CD4-positive, alpha-beta T cell (primary cell): ENCODE measurements at regions not wholly inside any gene's neighbourhood (a gene's known extent, or its start where the extent isn't known, plus 50 kb on each side); places are given as distances from the start of the nearest gene placed in this dataset.

Source experiments
- ATAC-seq: fragments of 200-7000 bp; cut with Tn5 transposase; one replicate; pipeline ENCODE4 v1.10.0; 2022; ENCODE audit warnings: mild to moderate bottlenecking; ENCODE audit not compliant: poor library complexity
- CTCF ChIA-PET: fragments of 350-600 bp; sonication (Branson Sonifier 250); formaldehyde crosslinking; loops from one replicate; lab custom pipeline; 2021; ENCODE audit warnings: antibody characterized with exemption, inconsistent platforms; lab: Charles Lee
- POLR2A ChIA-PET: fragments of 350-600 bp; sonication (Branson Sonifier 250); formaldehyde crosslinking; loops from one replicate; lab custom pipeline; 2021; ENCODE audit warnings: antibody characterized with exemption, inconsistent platforms; lab: Charles Lee
- DNase-seq, 14 experiments: peaks; one replicate each; pipeline ENCODE4 v3.0.0-alpha.2; 2013 to 2020; ENCODE audit warnings: mixed read lengths in 2 of 14
- H3K27ac ChIP-seq, 2 donors: one replicate each; pipeline versions ENCODE4 v1.5.1 to v1.7.0; 2013; ENCODE audit warnings: low read length in 2 of 2, low read depth in 1 of 2, mild to moderate bottlenecking in 1 of 2
- H3K27me3 ChIP-seq, 2 experiments: 1 replicate in 1 of 2; 2 replicates in 1 of 2; pipeline versions ENCODE4 v1.6.1 to v1.7.0; 2013; ENCODE audit warnings: low read length in 2 of 2, control low read depth in 1 of 2, mild to moderate bottlenecking in 1 of 2, moderate library complexity in 1 of 2; ENCODE audit not compliant: insufficient read depth in 2 of 2, control insufficient read depth in 1 of 2
- H3K36me3 ChIP-seq: one replicate; pipeline ENCODE4 v1.6.1; 2013; ENCODE audit warnings: low read length, control low read depth; ENCODE audit not compliant: insufficient read depth
- H3K4me1 ChIP-seq: one replicate; pipeline ENCODE4 v1.6.1; 2013; ENCODE audit warnings: low read length, control low read depth; ENCODE audit not compliant: insufficient read depth
- H3K4me3 ChIP-seq: one replicate; pipeline ENCODE4 v1.5.1; 2013; ENCODE audit warnings: mild to moderate bottlenecking, low read length, moderate library complexity
- H3K9me3 ChIP-seq, 2 experiments: 1 replicate in 1 of 2; 2 replicates in 1 of 2; pipeline versions ENCODE4 v1.6.1 to v1.7.0; 2013; ENCODE audit warnings: low read length in 2 of 2, mild to moderate bottlenecking in 2 of 2, control low read depth in 1 of 2, moderate library complexity in 1 of 2; ENCODE audit not compliant: control insufficient read depth in 1 of 2, insufficient read depth in 1 of 2
- H3K27ac Mint-ChIP-seq: one replicate; pipeline ENCODE4 v1.8.0; 2020; ENCODE audit warnings: mixed read lengths
- H3K27me3 Mint-ChIP-seq: one replicate; pipeline ENCODE4 v1.8.0; 2021; ENCODE audit warnings: mixed read lengths
- H3K36me3 Mint-ChIP-seq: one replicate; pipeline ENCODE4 v1.8.0; 2021; ENCODE audit warnings: low read depth, mixed read lengths
- H3K4me1 Mint-ChIP-seq: one replicate; pipeline ENCODE4 v1.8.0; 2021; ENCODE audit warnings: low read depth, mixed read lengths
- H3K4me3 Mint-ChIP-seq: one replicate; pipeline ENCODE4 v1.8.0; 2020; ENCODE audit warnings: mild to moderate bottlenecking, mixed read lengths
- H3K9me3 Mint-ChIP-seq: one replicate; pipeline ENCODE4 v1.8.0; 2020; ENCODE audit warnings: mixed read lengths
- CTCF ChIP-seq: fragments of 200-600 bp; IDR thresholded peaks from one replicate; pipeline ENCODE4 v1.8.0; 2022; ENCODE audit warnings: antibody characterized with exemption, mild to moderate bottlenecking
- intact Hi-C, 2 experiments: fragments of 100-400 bp; cut with DNase I in 1 of 2; cut with micrococcal nuclease in 1 of 2; formaldehyde crosslinking; loops; one replicate each; pipeline versions ENCODE4 v1.15.1 to v1.9.0; 2023 to 2025; cut with DNase I, micrococcal nuclease

- Histone ChIP-seq H3K27me3 (no peaks in the 10 kb centered on the region), H3K36me3 (no peaks in the 10 kb centered on the region), H3K4me1 (no peaks in the 10 kb centered on the region), H3K9me3 (peaks cover 0 to 5% of the 10 kb centered on the region in 2 experiments), H3K4me3 (no peak overlapping the region), H3K27ac (no peak overlapping the region)
- no peak for TF ChIP-seq CTCF
- intact Hi-C loops, result no loop called here
- no peaks in the 10 kb centered on the region for H3K4me1 Mint-ChIP-seq
- no peak overlapping the region for H3K4me3 Mint-ChIP-seq
- no peaks in the 10 kb centered on the region for H3K27me3 Mint-ChIP-seq
- peaks cover 12% of the 10 kb centered on the region for H3K9me3 Mint-ChIP-seq
- ATAC-seq (no peak), DNase-seq (no peak)
- POLR2A ChIA-PET, result no interaction called here
- no peak overlapping the region for H3K27ac Mint-ChIP-seq
- CTCF ChIA-PET, result no interaction called here
- no peaks in the 10 kb centered on the region for H3K36me3 Mint-ChIP-seq
Measured at GRCh38 chr9:106684940-106685695, 177.8 kb upstream of the ZNF462 start.

- intact Hi-C loops, result no loop called here
- no peak overlapping the region for H3K27ac ChIP-seq
- CTCF ChIA-PET, result no interaction called here
Measured at GRCh38 chr9:106689089-106689488, 173.9 kb upstream of the ZNF462 start.

GRCh38 chr9:106691627-106692026, 171.3 kb upstream of the ZNF462 start:
- no peak for ATAC-seq
- intact Hi-C loops, result no loop called here
- H3K36me3 Mint-ChIP-seq, result no peaks in the 10 kb centered on the region

More at GRCh38 chr9:106689089-106689488, 173.9 kb upstream of the ZNF462 start:
- Mint-ChIP-seq H3K27ac (no peak overlapping the region), H3K4me3 (no peak overlapping the region), H3K36me3 (no peaks in the 10 kb centered on the region), H3K4me1 (no peaks in the 10 kb centered on the region), H3K27me3 (no peaks in the 10 kb centered on the region), H3K9me3 (peaks cover 3% of the 10 kb centered on the region)
- POLR2A ChIA-PET, result no interaction called here
- no peaks in the 10 kb centered on the region for H3K36me3 ChIP-seq
- H3K27me3 ChIP-seq, result no peaks in the 10 kb centered on the region
- no peaks in the 10 kb centered on the region for H3K4me1 ChIP-seq
- ATAC-seq, result no peak
- no peak for DNase-seq
- H3K9me3 ChIP-seq, result peaks cover 0 to 5% of the 10 kb centered on the region in 2 experiments
- no peak for TF ChIP-seq CTCF
- no peak overlapping the region for H3K4me3 ChIP-seq

More at GRCh38 chr9:106691627-106692026, 171.3 kb upstream of the ZNF462 start:
- Mint-ChIP-seq H3K27ac (no peak overlapping the region), H3K9me3 (peaks cover 2% of the 10 kb centered on the region), H3K27me3 (no peaks in the 10 kb centered on the region), H3K4me3 (no peak overlapping the region), H3K4me1 (no peaks in the 10 kb centered on the region)
- Histone ChIP-seq H3K27me3 (no peaks in the 10 kb centered on the region), H3K9me3 (no peaks in the 10 kb centered on the region), H3K36me3 (no peaks in the 10 kb centered on the region), H3K4me3 (no peak overlapping the region), H3K4me1 (no peaks in the 10 kb centered on the region), H3K27ac (no peak overlapping the region)
- TF ChIP-seq CTCF, result no peak
- POLR2A ChIA-PET, result no interaction called here
- CTCF ChIA-PET, result no interaction called here
- DNase-seq, result no peak
